ENCODE measurements at regions not wholly inside any gene's neighbourhood (a gene's known extent, or its start where the extent isn't known, plus 50 kb on each side); places are given as distances from the start of the nearest gene placed in this dataset.

- peaks cover 10% of the 10 kb centered on the region for H3K27me3 Mint-ChIP-seq (ENCODE audit: unreplicated experiment)
- H3K36me3 Mint-ChIP-seq (ENCODE audit: unreplicated experiment), result peaks cover 3% of the 10 kb centered on the region
- no peaks in the 10 kb centered on the region for H3K9me3 Mint-ChIP-seq (ENCODE audit: unreplicated experiment)
- H3K4me1 Mint-ChIP-seq (ENCODE audit: low read depth, unreplicated experiment), result peaks cover 15% of the 10 kb centered on the region
- H3K27ac Mint-ChIP-seq (ENCODE audit: unreplicated experiment), result peak overlapping the region; percentile 15
- TF ChIP-seq CTCF (IDR thresholded peaks at IDR 0.05; ENCODE audit: partially characterized antibody, unreplicated experiment), result no peak
- no peak overlapping the region for H3K4me3 Mint-ChIP-seq (ENCODE audit: unreplicated experiment)
- DNase-seq, result no peak
These were observed 62.1 kb upstream of the ZNF536 start for GRCh38 chr19:30309905-30310601.

- no peaks in the 10 kb centered on the region for H3K9me3 Mint-ChIP-seq (ENCODE audit: unreplicated experiment)
- H3K36me3 Mint-ChIP-seq (ENCODE audit: unreplicated experiment), result peaks cover 6% of the 10 kb centered on the region
- peaks cover 12% of the 10 kb centered on the region for H3K4me1 Mint-ChIP-seq (ENCODE audit: low read depth, unreplicated experiment)
- no peak for TF ChIP-seq CTCF (IDR thresholded peaks at IDR 0.05; ENCODE audit: partially characterized antibody, unreplicated experiment)
- H3K27ac Mint-ChIP-seq (ENCODE audit: unreplicated experiment), result no peak overlapping the region
- no peak for DNase-seq
- peaks cover 7% of the 10 kb centered on the region for H3K27me3 Mint-ChIP-seq (ENCODE audit: unreplicated experiment)
- peak overlapping the region; percentile 31 for H3K4me3 Mint-ChIP-seq (ENCODE audit: unreplicated experiment)
These were observed 61.5 kb upstream of the ZNF536 start for GRCh38 chr19:30310602-30311263.

GRCh38 chr19:30311911-30312310 lies 60.3 kb upstream of the ZNF536 start:
- Mint-ChIP-seq H3K27ac (ENCODE audit: unreplicated experiment) (no peak overlapping the region), H3K27me3 (ENCODE audit: unreplicated experiment) (peaks cover 7% of the 10 kb centered on the region), H3K4me3 (ENCODE audit: unreplicated experiment) (no peak overlapping the region), H3K4me1 (ENCODE audit: low read depth, unreplicated experiment) (peaks cover 5% of the 10 kb centered on the region), H3K9me3 (ENCODE audit: unreplicated experiment) (no peaks in the 10 kb centered on the region), H3K36me3 (ENCODE audit: unreplicated experiment) (peaks cover 6% of the 10 kb centered on the region)
- TF ChIP-seq CTCF (IDR thresholded peaks at IDR 0.05; ENCODE audit: partially characterized antibody, unreplicated experiment), result no peak
- no peak for DNase-seq

- H3K27me3 Mint-ChIP-seq (ENCODE audit: unreplicated experiment), result peaks cover 7% of the 10 kb centered on the region
- no peak for TF ChIP-seq CTCF (IDR thresholded peaks at IDR 0.05; ENCODE audit: partially characterized antibody, unreplicated experiment)
These were observed 59.4 kb upstream of the ZNF536 start for GRCh38 chr19:30312582-30313352.

More at GRCh38 chr19:30312582-30313352, 59.4 kb upstream of the ZNF536 start:
- H3K27ac Mint-ChIP-seq (ENCODE audit: unreplicated experiment), result no peak overlapping the region
- H3K9me3 Mint-ChIP-seq (ENCODE audit: unreplicated experiment), result no peaks in the 10 kb centered on the region
- DNase-seq, result no peak
- H3K36me3 Mint-ChIP-seq (ENCODE audit: unreplicated experiment), result peaks cover 6% of the 10 kb centered on the region
- H3K4me1 Mint-ChIP-seq (ENCODE audit: low read depth, unreplicated experiment), result peaks cover 5% of the 10 kb centered on the region
- H3K4me3 Mint-ChIP-seq (ENCODE audit: unreplicated experiment), result no peak overlapping the region
